GOT3 (cell line): ENCODE measurements at regions not wholly inside any gene's neighbourhood (a gene's known extent, or its start where the extent isn't known, plus 50 kb on each side); places are given as distances from the start of the nearest gene placed in this dataset.
"Not testable (repeated sequence)": the region's sequence is repeated elsewhere in the genome, so short reads cannot be mapped to it uniquely, and the experiment has no call there.

ENCODE experiments used
- DNase-seq: peaks from one replicate; lab custom pipeline; 2025; ENCODE audit warnings: mixed read lengths; lab: John Stamatoyannopoulos, UW

DNA sequence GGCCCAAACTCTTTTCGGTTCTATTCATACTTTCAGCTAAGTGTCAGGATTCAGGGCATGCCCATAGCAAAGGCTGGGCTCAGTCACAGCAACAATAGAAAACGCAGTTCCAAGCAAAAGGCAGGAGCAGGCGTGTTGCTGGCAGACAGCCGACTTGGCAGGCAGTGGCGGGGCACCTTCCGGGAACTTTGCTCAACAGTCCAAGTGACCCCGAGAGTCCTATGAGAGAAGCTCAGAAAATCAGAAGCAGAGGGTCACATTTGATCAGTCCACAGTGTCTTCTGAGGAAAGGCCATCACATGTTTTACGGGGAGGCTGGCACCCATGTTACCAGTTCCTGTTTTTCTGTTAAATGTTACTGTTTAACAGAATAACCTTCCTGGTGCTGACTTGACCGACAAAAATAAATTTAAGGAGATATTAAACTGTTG lies 115.0 kb downstream of the DACT1 start:
- no peak for DNase-seq

DNA sequence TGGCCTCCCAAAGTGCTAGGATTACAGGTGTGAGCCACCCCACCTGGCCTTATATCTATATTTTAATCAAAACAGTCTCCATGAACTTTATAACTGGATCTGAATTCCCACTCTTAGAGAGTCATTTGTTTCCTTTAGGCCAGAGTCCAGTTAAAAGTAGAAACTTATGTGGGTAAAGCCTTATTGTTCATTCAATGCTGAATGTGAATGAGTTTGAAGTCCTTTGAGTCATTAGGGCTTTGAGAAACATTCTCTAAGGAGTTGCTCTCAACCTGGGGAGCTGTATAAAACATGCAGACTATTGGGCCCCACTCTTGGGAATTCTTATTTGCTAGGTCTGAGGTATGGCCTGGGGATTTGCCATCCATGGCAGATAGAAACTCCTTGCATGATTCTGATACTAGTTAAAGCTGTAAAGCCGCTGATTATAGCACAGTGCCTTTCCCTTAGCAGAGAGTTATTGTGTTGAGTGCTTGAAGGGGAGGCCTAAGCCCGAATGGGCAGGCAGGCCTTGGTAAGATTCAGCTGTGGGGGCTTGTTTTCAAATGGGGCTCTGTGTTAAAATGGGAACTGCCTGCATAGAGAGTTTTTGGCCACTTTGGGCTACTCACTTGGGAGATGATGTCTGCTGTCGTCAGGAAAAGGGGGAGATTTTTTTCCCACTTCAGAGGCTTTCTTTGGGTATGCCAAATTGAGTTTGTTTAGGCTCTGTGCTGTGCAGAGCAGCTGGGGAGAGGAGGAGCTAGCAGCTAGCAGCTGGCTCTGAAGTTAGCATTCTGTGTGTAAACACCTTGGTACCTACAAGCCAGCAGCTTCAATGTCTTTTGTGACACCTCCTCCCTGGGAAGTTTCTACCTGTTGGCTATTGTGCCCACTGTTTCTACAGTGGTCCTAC lies 117.5 kb downstream of the DACT1 start:
- DNase-seq: no peak

DNA sequence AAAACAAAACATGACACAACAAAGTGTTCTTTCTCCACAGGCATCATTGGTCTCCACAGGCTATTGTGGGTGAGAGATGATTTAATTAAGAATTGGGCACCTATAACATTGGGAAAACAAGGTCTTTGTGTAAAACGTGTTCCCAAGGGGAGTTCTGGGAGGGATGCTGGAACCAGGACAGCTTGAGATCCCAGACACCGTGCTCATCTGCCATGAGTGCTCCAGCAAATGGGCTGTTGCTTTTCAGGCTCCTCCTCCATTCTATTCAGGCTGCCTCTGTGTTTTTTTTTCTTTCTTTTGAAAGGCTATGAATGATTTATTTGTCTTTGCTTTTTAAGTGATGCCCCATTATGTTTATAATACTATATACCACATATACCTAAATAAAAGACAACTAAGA lies 122.4 kb downstream of the DACT1 start:
- no peak for DNase-seq

DNA sequence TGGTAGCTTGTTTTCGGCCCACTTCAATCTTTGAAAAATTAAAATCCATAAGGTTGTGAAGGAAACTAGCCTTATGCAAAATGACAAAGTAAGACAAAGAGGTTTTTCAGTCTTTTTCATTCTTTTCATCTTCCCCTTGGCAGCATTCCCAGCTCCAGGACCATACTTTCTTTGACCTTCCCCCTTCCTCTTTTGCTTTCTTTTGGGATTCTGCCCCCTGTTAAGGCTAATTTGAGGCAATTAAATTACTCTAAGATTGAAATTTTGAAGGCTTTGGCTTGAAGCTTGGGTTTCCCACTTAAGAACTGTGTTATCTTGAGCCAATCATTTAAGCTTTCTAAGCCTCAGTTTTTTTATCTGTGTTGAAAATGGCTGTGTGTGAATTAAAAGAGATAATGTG lies 124.9 kb downstream of the DACT1 start:
- DNase-seq: no peak

DNA sequence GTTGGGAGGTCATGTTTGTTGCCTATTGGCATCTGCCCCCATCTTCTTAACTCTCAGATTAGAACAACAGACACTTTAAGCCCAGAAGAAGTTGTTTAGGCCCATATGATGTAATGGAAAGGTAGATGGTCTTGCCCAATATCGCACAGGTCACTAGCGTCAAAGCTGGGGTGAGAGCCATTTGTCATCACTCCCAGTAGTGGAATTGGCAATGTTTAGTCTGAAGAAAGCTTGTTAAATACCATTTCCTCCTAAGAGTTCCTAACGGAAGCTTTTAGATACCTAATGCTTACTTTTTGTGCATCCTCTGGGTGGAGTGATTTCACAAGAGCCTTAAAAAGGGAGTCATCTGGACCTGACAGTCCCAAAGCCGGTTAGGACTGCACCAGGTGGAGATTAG lies 125.4 kb downstream of the DACT1 start:
- DNase-seq: no peak

DNA sequence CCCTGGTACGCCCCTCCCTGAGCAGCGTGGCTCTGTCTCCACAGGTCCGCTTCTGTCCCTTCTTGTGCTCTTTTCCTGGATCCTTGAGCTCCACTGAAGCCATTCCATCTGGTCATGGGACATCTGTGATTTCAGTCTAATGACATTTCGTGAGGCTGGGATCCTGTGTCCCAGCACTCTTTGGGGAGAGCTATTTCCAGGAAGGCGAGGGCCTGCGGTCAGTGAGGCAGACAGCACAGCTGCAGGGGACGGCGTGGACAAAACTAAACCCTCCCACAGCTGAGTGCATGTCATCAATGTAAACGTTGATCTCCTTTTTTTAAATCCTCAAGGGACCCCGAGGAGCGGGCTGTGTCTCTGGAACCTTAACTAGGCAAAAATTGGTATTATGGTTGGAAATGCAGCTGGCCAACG lies 127.7 kb downstream of the DACT1 start:
- no peak for DNase-seq

DNA sequence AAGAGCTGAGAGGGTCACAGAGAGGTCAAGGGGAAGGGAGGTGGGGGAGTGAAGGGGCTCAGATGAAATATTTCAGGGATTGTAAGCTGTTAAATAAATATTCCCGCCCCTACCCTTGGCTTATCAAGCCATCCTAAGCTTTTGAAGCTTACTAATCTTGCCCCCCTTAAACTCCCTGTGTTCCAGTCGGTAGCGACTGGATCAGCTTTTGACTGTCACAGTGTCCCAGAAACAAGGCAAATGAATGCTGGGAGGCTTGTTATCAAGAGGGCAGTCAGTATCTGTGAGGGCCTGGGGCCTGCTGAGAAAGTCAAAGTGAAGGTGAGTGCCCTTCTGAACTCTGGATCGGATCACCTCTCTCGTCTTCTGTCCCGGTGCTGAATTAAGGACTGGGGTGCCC lies 128.1 kb downstream of the DACT1 start:
- no peak for DNase-seq

DNA sequence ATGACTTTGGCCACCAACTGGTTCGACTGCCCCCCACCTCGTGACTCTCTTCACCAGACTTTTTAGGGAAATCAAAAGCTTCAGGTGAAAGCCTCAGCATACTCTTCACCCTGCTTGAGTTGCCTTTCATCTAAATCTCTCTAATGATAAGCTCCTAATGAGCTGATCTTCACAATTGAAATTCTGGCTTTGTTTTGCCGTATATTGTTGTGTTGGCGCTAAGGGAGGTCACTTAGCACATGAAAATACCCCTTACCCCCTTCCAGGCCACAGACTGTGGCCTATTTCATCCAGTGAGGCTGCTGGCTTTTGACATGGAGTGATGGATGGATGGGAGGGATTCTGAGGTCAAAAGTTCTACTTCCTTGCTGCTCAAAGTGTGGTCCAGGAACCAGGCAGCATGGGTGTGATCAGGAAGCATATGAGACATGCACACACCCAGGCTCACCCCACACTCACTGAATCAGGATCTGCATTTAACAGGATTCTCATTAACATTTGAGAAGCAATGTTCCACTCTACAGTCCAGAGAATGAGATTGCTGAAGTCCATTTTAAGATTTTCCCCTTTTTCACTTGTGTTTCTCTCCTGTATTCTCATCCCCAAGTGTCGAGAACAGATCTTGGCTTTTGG lies 131.4 kb downstream of the DACT1 start:
- DNase-seq: no peak

DNA sequence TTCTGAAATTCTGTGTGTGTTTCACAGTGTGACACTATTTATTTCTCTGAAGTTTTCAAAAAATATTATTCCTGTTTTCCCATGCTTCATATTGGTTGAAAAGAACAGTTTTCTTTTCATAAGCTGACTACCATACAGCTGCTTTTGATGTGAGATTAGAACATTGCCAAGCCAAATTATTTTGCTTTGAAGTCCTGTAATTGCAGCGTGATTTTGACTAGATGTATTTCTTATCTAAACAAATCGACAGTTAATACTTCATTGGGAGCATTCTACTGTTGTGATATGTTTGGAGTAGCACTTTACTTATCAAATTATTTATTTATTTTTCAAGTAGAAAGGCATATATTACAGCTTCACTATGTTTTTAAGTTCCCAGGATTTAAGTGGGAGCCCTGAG lies 132.0 kb downstream of the DACT1 start:
- no peak for DNase-seq

DNA sequence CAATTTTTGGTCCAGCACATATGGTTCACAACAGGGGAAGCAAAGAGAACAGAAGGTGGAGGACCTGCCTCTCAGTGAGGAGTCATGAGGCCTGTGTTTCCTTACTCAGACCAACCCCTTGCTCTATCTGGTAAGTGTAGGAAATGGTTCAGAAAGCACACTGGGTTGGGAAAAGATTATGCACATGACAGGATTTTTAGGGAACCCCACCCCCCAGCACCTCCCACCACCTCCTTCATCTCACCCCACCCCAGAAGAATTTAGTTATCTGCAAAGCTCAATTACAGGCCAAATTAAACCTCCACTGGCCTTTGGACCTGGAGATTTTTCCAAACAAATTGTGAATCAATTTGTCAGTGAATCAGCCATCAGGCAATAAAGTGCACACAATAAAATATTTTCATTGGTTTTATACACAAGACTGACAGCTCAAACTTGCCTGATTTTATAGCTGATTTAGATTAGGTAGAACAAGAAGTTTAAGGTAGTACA lies 132.8 kb downstream of the DACT1 start:
- DNase-seq: no peak

DNA sequence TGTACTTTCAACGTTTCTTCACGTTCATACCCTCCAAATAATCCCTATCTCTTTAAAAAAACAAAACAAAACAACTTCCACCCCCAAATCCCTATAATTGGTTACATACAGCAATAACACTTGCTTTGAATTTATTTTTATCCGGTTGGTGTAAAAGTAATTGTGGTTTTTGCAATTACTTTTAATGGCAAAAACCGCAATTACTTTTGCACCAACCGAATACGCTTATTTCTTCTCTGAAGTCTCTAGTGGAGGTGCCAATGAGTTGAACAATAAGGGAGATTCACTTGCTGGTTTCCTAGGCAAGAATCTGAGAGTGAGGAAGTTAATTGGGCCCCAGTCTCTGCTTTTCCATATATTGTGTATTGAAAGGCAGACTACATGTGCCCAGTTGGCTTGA lies 133.3 kb downstream of the DACT1 start:
- DNase-seq: no peak

DNA sequence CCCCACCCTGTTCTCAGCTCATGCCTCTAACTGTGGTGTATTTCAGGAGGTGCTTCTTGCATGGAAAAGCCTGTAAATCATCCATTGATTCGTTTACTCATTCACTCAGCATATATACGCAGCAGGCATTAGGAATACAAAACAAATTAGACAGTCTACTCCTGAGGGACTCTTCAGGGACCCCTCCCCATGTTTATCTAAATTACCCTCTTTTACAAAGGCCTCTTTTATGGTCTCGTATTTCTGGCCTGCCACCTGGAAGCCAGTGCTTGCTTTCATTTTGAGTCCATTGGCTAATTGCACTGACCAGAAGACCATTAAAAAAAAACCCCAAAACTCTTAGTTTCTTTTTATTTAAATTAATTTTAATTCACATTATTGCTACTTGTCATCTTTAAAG lies 134.4 kb downstream of the DACT1 start:
- no peak for DNase-seq

DNA sequence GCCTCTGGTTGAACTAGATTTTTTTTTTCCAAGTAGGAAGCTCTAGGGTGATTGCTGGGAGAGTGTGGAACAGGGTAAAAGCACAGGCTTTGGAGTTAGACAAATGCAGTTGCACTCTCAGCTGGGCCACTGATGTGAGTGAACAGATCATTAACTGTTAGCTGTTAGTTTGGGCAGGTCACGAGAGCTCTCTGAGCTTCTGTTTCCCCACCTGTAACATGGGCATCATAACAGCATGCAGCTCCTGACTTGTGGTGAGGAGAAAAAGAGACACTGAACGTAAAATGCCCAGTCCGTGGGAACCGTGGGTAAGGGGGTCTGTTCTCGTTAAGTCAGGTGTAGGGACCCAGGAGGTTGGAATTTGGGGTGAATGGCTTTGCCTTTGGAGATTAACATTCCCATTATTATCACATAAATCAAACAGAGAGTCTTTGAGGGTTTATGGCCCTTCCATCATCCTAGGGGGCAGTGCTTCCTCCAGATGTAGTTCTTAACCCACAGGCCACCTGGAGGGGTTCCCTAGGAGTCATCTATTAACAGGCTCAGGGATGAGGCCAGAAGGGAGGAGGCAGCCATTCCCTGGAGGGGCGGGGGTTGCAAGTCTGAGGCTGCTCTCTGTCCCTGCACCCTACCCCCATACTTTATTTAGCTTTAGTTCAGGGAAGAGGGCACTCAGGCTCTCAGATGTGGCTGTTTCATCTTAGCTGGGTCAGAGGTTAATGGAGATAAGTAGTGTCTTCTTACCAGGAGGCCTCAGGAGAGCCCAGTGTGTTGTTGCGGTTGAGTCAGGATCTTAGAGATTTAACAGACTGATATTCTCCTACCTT lies 135.2 kb downstream of the DACT1 start:
- DNase-seq: no peak

DNA sequence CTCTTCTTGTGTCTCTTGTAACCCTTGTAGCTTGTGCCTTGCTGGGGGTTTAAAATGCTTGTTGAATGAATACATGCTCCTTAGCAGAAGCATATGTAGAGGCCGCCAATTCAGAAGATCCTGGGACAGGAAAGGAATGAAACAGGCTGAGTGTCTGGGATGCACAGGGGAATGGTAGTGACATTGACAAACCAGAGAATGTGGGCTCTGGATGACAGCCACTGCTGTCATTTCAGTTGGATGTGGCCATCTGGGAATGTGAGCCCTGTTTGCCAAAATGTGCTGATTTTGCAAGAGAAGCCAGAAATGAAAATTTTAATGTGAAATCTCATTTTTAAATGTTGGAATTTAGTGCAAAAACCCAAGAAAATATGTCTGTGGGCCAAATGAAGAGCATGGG lies 136.8 kb downstream of the DACT1 start:
- DNase-seq: no peak

DNA sequence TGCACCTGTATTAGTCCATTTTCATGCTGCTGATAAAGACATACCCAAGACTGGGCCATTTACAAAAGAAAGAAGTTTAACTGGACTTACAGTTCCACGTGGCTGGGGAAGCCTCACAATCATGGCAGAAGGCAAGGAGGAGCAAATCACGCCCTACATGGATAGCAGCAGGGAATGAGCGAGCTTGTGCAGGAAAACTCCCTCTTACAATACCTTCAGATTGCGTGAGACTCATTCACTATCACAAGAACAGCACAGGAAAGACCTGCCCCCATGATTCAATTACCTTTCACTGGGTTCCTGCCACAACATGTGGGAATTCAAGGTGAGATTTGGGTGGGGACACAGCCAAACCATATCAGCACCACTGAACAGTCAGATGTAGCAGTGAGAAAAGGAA lies 137.4 kb downstream of the DACT1 start:
- not testable (repeated sequence) for DNase-seq

DNA sequence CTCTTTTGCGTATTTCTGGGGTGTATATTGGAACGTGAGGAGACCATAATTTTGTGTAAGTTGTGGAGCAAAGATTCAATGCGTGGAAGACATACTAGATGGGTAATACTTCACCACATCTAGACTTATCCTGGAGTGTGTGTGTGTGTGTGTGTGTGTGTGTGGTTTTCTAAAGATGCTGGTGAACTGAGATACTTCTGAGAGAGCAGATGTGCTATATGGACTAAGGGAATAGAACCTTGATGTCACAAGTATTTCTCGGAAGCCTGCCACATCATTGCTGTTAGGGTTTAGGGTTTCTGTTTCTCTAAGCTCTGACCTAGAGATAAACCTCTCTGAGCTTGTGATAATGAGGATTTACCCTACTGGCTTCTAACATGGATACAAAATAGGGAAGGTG lies 138.8 kb downstream of the DACT1 start:
- DNase-seq: no peak

DNA sequence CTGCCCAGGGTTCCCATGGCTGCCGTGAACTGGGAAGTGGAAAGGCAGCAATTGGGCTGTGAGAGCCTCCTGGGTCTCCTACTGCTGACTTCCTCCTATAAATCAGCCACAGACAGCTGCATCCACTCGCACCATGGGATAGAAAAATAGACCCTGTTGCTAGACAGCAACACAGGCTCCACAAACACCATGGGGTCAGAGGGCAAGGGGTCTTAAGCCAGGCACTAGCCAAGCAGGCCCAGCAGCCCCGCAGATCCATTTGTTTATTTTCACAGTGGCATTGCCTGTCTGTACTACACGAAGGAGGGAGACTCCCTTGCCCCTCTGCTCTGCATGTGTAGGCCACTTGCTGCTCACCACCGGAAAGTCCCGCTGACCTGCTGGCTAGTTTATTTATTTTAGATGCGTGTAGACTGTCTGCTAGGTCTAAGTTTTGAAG lies 139.8 kb downstream of the DACT1 start:
- DNase-seq: no peak

DNA sequence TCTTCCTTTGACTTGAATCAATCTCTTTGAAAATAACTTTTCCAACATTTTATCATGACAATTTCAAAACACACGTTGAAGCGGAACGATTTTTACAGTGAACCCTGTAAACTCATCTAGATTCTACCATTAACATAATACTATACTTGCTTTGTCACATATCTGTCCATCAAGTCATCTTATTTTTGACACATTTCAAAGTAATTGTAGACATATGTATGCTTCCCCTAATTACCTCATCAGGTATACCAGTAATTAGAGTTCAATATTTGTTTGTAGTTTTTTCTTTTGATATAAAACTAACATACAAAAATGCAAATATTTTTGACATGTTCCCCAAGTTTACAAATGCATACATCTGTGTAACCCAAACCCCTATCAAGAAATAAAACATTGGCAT lies 140.4 kb downstream of the DACT1 start:
- DNase-seq: no peak

DNA sequence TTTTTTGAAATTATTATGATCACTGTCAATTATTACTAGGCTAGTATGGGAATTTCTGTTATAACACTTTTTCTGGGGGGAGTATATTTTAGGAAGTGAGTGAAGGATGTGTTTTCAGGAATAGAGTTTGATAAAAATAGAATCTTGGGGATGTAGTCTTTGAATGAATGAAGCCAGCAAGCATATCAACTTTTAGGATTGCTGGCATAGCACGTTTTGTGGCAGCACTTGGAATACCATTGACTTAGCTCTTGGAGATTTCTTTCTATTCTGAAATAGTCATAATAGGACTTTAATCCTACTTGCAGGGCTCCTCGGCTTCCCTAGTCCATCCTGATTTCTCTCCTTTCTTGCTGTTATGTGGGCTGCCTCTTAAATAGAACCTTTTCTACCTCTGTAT lies 141.6 kb downstream of the DACT1 start:
- DNase-seq: no peak

DNA sequence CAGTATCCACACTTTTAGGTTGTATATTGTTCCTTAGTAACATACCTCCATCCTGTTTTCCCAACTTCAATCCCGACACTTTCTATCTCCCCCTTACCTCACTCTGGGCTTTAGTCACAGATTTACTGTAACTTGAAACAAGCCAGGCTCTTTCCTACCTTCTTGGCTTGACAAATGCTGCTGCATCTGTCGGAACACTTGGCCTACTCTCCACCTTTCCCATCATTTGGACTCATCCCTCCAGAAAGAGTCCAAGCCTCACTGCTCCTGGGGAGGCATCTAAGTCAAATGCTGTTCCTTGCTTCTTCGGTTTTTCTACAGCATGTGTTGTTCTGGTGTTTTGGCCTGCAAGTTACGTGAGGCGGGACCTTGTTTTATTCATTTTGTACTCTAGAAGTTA lies 142.4 kb downstream of the DACT1 start:
- no peak for DNase-seq

DNA sequence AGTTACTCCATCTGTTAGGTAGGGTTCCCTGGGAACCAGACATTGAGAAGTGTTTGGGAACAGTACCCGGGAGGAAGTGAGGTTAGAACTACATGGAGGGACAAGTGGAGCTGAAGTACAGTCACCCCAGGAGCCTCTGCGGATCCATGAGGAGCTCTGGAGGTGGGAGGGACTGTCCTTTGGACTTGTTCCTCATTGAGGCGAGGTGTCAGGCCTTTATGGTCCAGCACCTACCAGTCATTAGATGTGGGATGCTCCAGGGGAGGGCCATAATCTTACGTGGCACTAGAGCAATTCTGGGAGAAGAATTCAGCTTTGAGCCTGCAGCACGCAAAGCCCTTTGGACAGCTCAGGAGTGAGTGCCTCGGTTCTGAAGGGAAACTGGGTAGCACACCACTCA lies 142.8 kb downstream of the DACT1 start:
- DNase-seq: no peak

DNA sequence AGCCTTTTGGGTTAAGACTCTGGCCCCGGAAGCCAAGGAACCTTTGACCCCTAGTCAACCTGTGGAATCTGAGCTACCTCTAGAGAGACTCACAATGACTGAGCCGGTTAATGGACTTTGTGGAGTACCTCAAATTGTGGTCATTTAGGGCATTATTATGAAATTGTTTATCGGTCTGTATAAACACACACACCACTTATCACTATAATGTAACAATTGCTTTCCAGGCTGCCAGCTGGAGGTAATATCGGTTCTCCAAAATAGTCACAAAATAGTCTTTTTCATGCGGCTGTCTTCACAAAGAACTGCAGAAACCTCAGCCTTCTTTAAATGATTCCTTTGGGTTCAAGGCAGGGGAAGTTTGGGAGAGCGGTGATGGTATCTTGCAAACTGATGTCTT lies 144.2 kb downstream of the DACT1 start:
- DNase-seq: no peak
